Stimulated activated CD8-positive, alpha-beta memory T cell treated with anti-CD3 and anti-CD28 coated beads, Interleukin-12 subunit alpha, Interleukin-12 subunit beta, amount 100 ng/mL, for 1 hour (primary cell): ENCODE measurements at regions not wholly inside any gene's neighbourhood (a gene's known extent, or its start where the extent isn't known, plus 50 kb on each side); places are given as distances from the start of the nearest gene placed in this dataset.

Experiments
- DNase-seq: peaks from one replicate; pipeline ENCODE4 v3.0.0-alpha.2; 2020; ENCODE audit warnings: low read depth

DNA sequence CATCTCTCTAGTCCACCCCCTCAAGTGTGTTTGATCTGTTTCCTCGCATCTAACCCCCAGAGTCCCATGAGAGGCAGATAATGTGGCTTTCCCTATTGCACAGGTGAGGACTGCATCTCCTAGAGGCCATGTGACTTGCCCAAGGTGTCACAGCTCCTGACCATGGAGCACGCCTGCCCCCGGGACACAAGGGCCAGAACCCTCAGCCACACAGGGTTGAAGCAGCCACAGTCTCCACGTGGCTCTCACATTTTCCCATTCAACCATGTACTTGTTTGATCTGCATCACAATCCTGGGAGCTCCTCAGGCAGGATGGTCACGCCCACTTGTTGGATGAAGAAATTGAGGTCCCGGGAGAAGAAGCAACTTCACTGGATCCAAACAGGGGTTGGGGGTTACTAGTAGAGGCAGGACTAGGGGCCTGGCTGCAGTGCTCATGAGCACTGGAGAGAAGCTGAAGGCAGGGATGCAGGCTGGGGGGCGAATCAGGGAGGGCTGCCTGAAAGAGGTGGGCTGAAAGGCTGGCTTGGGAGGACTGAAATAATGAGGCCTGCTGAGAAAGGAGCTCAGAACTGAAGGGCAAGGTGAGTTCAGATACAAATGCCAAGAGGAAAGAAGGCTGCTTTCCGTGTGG, 207.9 kb downstream of the PTPRU start:
- DNase-seq = no peak

DNA sequence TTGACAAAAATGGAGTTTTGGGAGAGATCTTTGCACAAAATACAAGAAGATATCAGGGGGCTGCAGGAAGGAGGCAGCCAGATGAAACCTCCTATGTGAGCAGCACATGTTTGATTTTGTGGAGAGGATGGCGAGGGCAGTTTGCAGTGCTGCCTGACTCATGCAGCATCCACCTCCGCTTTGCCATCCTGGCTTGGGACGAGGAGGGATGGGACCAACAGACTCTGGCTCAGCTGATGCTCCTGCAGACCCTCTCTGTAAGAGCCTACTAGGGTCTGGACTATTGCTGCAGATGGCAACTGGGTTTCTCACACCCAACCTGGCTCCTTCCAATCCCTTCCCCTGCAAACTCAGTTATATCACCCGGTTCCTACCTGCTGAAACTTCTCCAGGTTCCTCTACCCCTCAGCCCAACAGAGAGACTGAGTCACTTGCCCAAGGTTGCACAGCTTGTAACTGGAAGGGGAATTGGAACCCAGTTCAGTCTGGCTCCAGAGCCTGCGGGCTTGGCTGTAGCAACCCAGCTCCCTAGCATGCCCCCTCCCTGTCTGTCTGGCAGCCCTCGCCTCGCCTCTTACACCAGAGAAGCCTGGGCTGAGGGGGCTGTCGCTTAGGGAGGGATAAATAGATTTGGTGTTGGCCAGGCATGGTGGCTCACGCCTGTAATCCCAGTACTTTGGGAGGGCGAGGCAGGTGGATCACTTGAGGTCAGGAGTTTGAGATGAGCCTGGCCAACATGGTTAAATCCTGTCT, 205.8 kb downstream of the PTPRU start:
- no peak for DNase-seq

DNA sequence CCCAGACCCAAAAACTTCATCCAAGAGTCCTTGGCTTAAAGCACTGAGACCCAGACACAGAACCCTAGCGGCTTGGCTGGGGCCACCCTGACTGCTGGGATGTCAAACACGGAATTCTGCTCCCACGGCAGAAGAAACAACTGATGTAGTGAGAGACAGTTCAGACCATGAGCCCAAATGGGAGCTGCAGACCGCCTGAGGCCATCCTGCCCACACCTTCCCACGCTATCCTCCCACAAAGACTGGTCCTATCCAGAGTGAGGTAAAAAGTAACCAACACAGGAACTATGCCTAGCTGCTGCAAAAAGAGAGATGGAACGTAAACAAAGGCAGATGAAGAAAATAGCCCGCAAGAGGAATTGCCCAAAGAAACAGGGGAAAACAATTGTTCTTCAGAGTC, 203.3 kb downstream of the PTPRU start:
- DNase-seq = no peak

DNA sequence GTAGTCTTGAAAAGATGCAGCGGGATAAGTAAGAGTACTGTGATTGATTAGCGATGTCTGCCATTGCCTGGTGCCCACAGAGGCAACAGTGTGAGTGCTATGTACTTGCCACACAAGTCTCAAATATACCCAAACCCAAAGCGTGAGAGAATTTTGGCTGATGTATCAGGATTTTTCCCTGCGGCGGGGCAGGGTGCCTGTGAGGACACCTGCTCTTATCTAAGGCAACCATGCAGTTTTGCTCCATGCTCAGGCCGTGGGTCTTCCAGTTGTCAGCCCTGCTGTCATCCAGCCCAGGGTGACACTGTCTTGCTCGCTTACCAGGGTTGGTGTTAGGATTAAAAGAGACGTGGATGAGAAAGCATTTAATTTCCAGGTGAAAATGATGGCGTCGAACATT, 202.7 kb downstream of the PTPRU start:
- DNase-seq = no peak

DNA sequence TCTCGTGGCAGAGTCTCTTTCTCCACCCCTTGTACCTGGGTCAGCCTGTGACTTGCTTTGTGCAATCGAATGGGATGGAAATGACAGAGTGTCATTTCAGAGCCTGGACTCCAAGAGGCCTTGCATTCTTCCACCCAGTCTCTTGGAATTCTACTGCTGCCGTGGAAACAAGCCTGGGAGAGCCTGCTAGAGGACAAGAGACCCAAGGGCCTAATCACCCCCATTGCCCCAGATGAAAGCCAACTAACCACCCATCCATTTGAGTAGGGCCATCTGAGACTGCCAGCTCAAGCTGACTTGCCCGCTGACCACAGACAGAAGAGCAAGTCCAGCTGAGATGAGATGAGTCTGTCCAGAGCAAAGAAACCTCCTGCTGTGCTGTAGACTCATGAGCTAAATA, 201.6 kb downstream of the PTPRU start:
- no peak for DNase-seq

DNA sequence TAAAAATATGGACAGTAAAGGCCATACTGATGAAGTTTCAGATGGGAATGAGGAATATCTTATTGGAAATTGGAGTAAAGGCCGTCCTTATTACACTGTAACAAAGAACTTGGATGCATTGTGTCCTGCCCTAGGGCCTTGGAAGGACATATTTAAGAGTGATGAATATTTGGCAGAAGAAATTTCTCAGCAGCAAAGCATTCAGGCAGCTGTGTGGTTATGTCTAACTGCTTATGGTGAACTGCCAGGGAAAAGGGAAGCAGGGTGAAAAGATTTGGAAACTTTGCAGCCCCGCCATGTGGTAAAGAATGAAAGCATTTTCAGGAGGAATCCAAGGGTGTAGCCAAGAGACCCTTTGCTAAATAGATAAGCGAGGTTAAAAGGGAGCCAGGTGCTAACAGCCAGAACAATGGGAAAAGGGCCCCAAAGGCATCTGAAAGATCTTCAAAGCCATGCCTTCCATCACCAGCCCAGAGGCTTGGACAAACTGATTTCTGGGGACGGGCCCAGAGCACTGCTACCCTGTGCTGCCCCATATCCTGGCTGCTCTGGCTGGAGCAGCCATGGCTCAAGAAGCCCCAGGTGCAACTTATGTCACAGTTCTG, 200.0 kb downstream of the PTPRU start:
- DNase-seq = no peak

DNA sequence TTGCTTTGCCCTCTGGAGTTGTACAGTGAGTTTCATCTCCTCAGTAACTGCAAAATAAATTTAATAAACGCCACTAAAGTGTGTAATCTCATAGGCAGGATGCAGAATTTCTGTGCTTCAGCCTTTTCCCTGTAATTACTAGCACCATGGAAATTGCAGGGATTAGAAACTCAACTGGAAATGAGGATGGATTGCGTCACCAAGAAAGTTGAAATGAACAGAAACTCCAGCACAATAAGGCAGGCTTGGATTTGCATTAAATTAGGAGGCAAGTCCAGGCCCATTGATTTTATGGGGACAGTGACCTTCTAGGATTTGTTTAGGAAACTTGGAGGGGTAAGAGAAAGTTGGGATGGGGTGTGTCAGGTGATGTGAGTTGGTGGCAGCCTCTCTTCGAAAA, 197.5 kb downstream of the PTPRU start:
- no peak for DNase-seq

DNA sequence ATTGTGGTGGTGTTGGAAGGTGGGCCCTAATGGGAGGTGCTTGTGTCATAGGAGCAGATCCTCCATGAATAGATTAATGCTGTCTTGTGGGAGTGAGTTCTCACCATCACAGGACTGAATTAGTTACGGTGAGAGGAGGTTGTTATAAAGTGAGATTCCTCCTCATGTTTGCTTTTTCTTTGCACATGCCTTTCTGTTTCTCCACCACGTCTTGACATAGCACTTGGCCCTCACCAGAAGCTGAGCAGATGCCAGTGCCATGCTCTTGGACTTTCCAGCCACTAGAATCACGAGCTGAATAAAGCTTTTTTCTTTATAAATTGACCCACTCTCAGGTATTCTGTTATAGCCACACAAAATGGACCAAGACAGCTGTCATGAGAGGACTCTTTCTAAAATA, 194.8 kb downstream of the PTPRU start:
- no peak for DNase-seq

DNA sequence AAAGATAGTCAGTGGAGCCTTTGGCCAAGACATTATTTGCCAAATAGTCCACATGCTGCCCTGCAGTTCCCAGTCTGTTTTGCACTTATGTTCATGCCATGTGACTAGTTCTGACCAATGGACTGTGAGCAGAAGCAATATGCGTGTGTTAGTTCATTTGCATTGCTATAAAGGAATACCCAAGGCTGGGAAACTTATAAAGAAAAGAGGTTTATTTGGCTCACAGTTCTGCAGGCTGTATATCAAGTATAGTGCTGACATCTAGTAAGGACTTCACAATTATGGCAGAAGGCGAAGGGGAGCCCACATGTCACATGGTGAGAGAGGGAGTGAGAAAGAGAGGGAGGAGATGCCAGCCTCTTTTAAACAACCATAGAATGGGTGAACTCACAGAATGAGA, 193.3 kb downstream of the PTPRU start:
- no peak for DNase-seq

DNA sequence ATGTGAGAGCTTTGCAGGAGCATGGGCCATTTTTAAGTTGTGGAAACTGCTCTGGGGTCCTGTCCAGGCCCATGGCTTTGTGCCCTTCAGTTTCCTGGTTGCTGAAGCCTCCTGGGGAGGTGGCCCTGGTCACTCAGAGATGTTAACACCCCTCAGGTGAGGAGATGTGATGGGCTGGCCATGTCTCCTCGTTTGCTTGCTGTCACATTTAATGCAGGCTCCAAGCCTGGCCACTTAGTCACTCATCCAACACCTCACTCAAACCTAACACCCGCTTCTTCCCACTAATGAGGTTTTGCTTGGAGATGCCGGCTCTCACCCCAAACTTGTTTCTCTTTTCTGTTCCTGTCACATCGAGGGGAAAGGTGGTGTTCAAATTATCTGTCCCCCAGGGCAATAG, 192.7 kb downstream of the PTPRU start:
- DNase-seq = no peak

DNA sequence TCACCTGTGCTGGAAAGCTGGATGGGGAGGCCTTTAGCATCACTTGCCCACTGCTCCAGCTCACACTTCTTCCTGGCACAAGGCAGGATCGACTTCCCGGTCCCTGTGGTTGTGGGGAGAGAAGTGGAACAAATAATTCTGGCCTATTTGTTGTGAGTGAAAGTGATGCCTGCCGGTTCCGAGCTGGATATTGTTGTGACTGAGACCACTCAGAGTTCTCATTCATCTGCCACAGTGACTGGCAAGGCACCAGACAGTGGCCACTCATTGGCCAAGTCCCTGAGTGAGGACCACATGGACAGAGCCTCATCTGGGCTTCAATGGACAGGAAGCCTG, 191.9 kb downstream of the PTPRU start:
- DNase-seq = no peak

DNA sequence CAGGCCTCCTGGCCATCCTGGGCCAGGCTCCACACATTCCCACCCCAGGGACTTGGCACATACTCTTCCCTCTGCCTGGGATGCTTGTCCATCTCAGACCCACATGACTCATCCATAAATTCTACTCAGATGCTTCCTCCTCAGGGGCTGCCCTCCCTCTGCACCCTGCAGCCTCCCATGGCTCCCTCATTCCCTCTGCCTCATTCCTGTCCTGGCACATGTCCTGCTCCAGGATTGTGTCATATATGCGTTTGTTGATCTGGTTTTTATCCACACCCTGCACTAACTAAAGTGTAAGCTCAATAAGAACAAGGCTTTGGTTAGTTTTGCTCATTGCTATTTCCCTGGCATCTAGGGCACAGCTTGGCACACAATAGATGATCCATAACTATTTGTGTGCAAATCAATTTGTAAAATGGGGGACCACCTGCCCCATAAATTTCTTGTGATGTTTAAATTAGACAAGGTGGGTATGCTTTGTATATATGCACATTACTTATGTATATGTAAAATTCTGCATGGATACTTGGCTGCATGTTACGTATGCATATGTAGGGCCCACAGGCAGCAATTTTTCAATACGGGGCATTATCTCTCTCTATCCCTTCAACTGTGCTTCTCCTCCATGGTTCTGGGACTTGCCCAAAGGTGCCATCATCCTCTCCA, 191.4 kb downstream of the PTPRU start:
- DNase-seq = no peak

DNA sequence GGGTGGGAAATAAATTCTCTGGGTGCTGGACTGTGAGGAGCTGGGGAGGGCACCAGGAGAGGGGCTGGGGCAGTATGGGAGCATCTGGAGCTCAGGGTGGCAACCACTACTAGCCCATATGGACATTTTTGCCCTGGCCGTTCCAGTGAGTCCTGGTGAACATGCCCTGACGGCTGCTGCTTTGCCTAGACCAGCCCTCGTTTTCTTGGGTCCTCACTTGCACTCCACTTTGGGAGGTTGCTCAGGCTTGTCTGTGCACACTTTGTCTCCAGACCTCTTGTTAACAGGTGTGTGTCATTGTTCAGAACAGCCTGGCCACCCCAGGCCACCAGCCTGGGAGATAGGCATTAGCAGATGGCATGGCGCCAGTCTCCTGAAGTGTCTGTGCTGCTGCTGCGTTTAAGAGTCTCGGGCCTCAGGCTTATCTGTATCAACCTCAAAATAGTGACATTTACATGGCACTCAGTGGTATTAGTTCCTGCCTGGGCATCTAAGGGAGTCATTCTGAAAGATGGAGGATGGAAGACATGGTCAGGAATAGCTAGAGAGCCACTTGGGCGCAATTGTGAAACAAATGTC, 190.5 kb downstream of the PTPRU start:
- no peak for DNase-seq

DNA sequence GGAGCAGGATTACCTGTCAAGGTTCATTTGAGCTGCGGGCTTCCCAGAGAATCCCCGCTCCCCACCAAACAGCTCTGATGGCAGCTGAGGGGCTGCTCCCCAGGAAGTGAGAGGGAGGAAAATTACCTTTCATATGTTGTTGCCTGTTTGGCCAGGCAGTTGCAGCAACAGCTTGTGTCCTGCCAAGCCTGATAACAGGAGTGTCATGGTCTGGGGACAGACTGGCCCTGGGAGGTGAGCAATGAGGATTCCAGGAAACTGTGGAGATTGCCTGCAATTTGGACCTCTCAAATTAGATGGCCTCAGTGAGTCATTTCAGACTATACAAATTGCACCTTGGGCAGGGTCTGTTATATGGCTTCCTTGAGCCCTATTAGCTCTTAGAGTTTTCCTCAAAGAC, 189.3 kb downstream of the PTPRU start:
- DNase-seq = no peak

DNA sequence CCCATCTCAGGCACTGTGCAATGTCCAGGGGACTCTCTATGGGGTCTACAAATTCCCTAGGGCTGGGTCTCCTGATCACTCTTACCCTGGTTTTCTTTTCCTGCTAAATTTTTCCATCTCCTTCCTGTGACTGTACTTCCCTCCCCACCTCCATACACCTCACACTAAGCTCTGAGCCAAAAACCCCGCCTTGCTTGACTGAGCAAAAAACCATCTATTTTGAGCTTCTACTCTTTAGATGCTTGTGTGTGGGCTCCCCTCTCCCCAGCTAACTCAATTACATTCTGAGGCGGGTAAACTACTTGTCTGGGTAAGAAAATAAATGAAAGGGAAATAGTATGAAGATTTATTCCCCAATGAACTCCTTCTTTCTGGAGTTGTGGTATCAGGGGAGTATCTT, 187.9 kb downstream of the PTPRU start:
- DNase-seq = no peak

DNA sequence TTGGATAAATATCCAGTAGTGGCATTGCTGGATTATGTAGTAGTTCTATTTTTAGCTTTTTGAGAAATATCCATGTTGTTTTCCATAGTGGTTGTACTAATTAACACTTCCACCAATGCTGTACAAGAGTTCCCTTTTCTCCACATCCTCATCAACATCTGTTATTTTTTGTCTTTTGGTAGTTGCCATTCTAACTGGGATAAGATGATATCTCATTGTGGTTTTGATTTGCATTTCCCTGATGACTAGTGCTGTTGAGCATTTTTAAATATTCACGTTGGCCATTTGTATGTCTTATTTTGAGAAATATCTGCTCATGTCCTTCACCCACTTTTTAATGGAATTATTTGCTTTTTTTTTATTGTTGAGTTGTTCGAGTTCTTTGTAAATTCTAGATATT, 183.9 kb downstream of the PTPRU start:
- DNase-seq = no peak

DNA sequence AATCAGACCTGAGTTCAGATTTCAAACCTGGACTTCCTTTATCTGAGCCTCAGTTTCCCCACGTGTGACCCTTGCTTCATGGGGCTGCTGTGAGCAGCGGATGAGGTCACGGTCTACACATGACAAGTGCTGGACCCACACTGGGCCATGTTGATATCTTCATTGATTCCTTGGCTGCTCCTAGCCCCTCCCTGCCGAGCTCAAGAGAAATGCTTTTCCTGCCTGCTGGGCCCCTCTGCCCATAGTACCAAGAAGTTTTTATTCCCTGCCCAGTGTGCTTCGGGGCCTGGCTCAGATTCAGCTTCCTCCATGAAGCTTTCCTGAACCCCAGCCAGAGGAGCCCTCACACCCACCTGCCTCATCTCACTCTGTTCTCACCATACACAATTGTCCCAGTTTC, 181.6 kb downstream of the PTPRU start:
- no peak for DNase-seq

DNA sequence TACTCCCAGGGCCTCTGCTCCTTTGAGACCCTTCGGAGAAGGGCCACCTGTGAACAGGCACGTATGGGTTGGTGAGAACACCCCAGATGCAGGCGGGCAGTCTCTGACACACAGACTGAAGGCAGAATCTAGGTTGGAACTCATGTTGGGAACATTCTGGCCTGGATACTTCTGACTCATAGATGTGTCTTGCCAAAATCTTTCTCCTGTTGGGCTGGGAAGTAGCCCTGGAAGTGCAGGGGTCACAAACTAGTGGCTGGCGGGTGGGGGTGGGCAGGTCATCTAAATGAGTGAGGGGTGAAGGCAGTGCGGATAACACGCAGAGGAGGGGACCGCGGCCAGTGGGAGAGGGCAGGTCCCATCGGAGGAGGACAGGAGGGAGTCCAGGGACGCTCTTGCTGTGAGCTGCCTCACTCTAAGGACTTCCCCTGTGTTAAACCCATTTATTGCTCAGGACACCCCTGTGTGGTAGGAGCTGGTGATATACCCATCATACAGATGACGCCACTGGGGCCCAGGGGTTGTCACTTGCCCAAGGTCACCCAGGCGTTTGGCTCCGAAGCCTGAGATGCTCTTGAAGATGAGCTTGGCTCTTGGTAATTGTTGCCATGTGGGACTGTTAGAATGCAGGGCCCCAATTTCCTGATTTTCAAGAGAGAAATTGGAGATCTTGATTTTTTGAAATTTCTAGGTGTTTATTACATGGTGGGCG, 181.0 kb downstream of the PTPRU start:
- DNase-seq = no peak

DNA sequence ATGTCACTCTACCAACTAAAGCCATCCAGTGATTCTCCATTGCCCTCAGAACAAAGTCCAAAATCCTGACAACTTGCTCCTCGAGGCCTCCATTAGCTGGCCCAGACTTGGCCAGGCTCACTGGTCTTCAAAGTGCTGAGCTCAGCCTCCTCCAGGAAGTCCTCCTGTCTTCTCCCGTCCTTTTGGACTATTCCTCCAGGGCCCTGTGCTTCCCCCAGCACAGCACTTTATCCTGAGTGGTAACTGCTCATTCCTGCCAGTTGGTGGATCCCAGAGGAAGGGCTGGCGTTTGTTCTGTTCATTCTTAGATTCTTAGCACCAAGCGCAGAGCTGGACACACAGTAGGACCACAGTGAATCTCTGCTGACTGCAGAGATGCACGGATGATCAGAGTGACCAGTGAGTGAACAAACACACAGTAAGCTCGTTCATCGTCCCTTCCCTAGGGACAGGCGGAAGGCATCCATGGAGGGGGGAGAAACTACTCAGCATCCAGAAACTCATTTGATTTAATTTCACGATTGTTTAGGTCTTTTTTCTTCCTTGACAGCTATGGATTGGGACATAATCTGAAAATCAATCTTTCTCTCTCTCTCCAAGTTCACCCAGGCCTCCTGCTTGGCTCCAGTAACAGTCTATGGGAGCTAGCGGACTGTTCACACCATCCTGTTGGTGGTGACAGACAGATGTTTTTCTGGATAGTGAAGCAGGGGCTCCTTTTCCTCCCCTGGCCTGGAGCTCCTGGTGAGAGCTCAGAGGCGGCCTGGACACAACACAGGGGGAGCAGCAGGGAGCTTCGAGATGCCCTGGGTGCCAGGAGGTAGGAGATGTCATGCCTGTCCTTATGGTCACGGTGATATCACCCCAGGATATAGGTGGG, 180.2 kb downstream of the PTPRU start:
- DNase-seq = no peak

DNA sequence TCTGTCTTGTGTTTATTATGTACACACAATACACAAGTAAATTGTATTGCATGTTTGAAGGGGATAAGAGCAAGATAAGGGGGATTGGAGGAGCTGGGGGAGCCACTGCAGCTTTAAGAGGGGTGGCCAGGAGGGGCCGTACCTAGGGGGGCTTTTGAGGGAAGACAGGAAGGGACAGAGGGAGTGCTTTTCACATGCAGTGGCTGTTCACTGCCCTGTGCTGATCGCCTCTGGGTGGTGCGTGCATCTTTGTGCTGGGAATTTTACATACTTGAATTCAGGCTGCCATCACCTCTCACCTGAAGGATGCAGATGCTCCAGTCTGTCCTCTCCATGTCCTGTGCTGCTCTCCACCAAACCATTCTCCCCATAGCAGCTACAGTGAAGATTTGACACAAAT, 179.5 kb downstream of the PTPRU start:
- no peak for DNase-seq

DNA sequence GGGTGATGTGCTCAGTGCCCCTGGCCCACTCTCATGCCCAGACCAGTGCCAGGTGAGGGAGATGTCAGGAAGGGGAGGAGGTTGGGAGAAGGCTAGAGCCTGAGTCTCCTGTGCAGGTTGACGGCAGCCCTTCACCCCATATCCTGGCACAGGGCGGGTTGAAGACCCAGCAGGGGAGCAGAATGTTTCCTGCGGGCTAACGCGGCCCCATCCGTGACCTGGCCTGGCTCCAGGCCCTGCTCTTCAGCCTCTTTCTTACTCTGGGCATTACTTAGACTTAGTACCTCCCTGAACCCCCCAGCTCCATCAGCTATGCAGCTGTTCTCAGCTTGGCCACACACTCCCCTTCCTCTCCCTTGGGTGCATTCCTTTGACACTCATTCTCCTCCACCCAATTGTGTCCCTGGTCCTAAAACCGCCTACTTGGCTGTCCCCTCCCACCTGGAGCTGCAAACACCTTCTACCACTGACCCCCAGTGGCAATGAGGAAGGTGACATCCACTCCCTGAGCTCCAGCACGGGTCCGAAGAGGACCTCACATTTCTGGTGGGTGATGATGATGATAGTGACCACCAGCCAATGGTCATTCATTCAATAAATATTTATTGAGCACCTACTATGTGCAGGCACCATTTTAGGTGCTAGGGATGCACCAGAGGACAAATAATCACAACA, 179.0 kb downstream of the PTPRU start:
- no peak for DNase-seq
